GM06990 (cell line): ENCODE measurements at regions not wholly inside any gene's neighbourhood (a gene's known extent, or its start where the extent isn't known, plus 50 kb on each side); places are given as distances from the start of the nearest gene placed in this dataset.

Source experiments
- DNase-seq: peaks from one replicate; pipeline ENCODE4 v3.0.0-alpha.2; 2011; ENCODE audit not compliant: insufficient read length; ENCODE audit errors: extremely low read depth
- H3K27me3 ChIP-seq: replicated peaks from 2 replicates; pipeline ENCODE4 v1.6.0; 2011; ENCODE audit warnings: low read length; ENCODE audit not compliant: control insufficient read depth, insufficient read depth
- H3K36me3 ChIP-seq: 2 replicates; pipeline ENCODE4 v1.5.1; 2011; ENCODE audit warnings: low read length; ENCODE audit not compliant: control insufficient read depth, insufficient read depth
- H3K4me3 ChIP-seq: replicated peaks from 2 replicates; pipeline ENCODE4 v1.5.1; 2011; ENCODE audit warnings: low read depth, mild to moderate bottlenecking, control low read depth, low read length
- TF ChIP-seq, protein P1 (sequence below): IDR thresholded peaks from 2 replicates; pipeline ENCODE4 v1.5.1; 2011; ENCODE audit warnings: low read length, control low read depth, mild to moderate bottlenecking, inconsistent platforms; ENCODE audit not compliant: insufficient read depth, poor library complexity, severe bottlenecking

- H3K4me3 ChIP-seq: no peak overlapping the region
- no peak for DNase-seq
- TF ChIP-seq, protein P1, sequence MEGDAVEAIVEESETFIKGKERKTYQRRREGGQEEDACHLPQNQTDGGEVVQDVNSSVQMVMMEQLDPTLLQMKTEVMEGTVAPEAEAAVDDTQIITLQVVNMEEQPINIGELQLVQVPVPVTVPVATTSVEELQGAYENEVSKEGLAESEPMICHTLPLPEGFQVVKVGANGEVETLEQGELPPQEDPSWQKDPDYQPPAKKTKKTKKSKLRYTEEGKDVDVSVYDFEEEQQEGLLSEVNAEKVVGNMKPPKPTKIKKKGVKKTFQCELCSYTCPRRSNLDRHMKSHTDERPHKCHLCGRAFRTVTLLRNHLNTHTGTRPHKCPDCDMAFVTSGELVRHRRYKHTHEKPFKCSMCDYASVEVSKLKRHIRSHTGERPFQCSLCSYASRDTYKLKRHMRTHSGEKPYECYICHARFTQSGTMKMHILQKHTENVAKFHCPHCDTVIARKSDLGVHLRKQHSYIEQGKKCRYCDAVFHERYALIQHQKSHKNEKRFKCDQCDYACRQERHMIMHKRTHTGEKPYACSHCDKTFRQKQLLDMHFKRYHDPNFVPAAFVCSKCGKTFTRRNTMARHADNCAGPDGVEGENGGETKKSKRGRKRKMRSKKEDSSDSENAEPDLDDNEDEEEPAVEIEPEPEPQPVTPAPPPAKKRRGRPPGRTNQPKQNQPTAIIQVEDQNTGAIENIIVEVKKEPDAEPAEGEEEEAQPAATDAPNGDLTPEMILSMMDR: no peak
- H3K27me3 ChIP-seq: no peaks in the 10 kb centered on the region
- H3K36me3 ChIP-seq: no peaks in the 10 kb centered on the region
Measured at GRCh38 chr20:7113577-7114466, 346.3 kb downstream of the BMP2 start.

DNA sequence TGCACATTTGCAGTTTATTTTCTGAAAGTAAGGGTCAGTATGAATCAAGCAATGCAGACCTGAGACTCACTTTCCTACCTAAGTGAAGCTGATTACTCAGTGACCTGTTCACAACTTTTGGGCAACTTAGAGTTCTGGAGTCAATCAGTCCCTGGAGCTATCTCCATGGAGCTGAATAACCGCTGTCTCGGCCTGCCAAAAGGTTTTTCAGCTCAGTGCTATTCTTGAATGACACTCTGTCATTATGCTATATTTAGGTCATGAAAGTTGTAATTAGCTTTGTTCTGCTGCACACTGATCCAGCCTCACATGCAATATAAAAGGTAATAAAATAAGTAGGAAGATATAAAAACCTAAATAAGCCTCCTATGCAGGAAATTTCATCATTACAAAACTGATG lies 356.0 kb downstream of the BMP2 start:
- Histone ChIP-seq H3K4me3 (no peak overlapping the region), H3K36me3 (no peaks in the 10 kb centered on the region), H3K27me3 (no peaks in the 10 kb centered on the region)
- TF ChIP-seq, protein P1: no peak
- DNase-seq: no peak

GRCh38 chr20:7124120-7124519 lies 356.6 kb downstream of the BMP2 start:
- Histone ChIP-seq H3K36me3 (no peaks in the 10 kb centered on the region), H3K4me3 (no peak overlapping the region), H3K27me3 (no peaks in the 10 kb centered on the region)
- DNase-seq: no peak
- TF ChIP-seq, protein P1: no peak

GRCh38 chr20:7136886-7137285 lies 369.4 kb downstream of the BMP2 start:
- TF ChIP-seq, protein P1: no peak
- no peak overlapping the region for H3K4me3 ChIP-seq
- no peaks in the 10 kb centered on the region for H3K36me3 ChIP-seq
- no peak for DNase-seq
- H3K27me3 ChIP-seq: no peaks in the 10 kb centered on the region

DNA sequence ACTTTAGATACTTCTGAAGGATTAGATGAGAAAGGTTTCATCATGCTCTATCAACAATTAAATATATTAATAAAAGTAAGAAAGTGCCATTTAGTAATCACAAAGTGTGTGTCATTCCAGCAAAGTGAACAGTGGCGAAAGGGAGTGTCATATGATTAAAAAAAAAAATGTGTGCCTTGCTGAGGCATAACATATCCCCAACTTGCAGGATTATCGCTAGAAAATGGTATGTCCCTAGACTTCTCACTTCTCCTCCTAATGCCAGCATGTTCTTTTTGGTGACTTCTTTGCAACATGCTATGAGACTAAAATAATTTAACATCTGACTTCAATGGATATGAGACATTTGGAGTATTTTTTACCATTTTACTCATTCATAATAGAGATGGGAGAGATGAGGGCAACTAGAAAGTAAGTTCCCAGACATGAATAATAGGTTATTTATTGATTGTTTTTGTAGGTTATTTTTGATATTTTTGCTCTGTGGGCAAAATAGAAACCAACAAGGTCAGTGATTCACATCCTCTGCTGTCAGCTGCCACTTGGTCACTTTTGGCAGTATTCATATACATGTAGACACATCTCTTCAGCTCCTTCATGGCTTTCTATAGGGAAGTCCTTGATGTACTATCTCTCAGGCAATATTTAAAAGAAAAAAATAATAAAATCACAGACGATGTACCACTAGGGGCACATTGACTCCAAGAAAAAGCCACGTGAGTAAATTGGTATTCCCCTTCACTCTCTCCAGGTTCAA lies 370.1 kb downstream of the BMP2 start:
- H3K4me3 ChIP-seq: no peak overlapping the region
- no peaks in the 10 kb centered on the region for H3K36me3 ChIP-seq
- no peaks in the 10 kb centered on the region for H3K27me3 ChIP-seq
- TF ChIP-seq, protein P1: no peak
- DNase-seq: no peak
